ENCODE measurements at regions not wholly inside any gene's neighbourhood (a gene's known extent, or its start where the extent isn't known, plus 50 kb on each side); places are given as distances from the start of the nearest gene placed in this dataset.

GRCh38 chr14:59063259-59063658 lies 125.2 kb upstream of the DAAM1 start:
- no peaks in the 10 kb centered on the region for H3K27me3 ChIP-seq (ENCODE audit: insufficient read depth, poor library complexity, severe bottlenecking)
- no peaks in the 10 kb centered on the region for H3K36me3 ChIP-seq (ENCODE audit: low read depth)
- ATAC-seq (ENCODE audit: low read depth) (no peak), DNase-seq (ENCODE audit: low spot score) (no peak)
- no peaks in the 10 kb centered on the region for H3K4me1 ChIP-seq (ENCODE audit: insufficient read depth, poor library complexity, severe bottlenecking)
- peaks cover 8% of the 10 kb centered on the region for H3K9me3 ChIP-seq (ENCODE audit: severe bottlenecking)
- H3K27ac ChIP-seq (ENCODE audit: poor library complexity, severe bottlenecking), result no peak overlapping the region
- H3K4me3 ChIP-seq (ENCODE audit: severe bottlenecking), result no peak overlapping the region
- no peak for TF ChIP-seq CTCF (IDR thresholded peaks at IDR 0.05; ENCODE audit: poor library complexity, severe bottlenecking)

GRCh38 chr14:59067127-59067894 lies 121.2 kb upstream of the DAAM1 start:
- H3K4me3 ChIP-seq (ENCODE audit: severe bottlenecking), result no peak overlapping the region
- DNase-seq (ENCODE audit: low spot score) (no peak), ATAC-seq (ENCODE audit: low read depth) (peak; percentile 45; the same call in 1 of the 3 replicates)
- H3K4me1 ChIP-seq (ENCODE audit: insufficient read depth, poor library complexity, severe bottlenecking), result no peaks in the 10 kb centered on the region
- no peak overlapping the region for H3K27ac ChIP-seq (ENCODE audit: poor library complexity, severe bottlenecking)
- H3K36me3 ChIP-seq (ENCODE audit: low read depth), result no peaks in the 10 kb centered on the region
- H3K27me3 ChIP-seq (ENCODE audit: insufficient read depth, poor library complexity, severe bottlenecking), result no peaks in the 10 kb centered on the region
- no peak for TF ChIP-seq CTCF (IDR thresholded peaks at IDR 0.05; ENCODE audit: poor library complexity, severe bottlenecking)
- peaks cover 8% of the 10 kb centered on the region for H3K9me3 ChIP-seq (ENCODE audit: severe bottlenecking)

- DNase-seq (ENCODE audit: low spot score), result no peak
- ATAC-seq (ENCODE audit: low read depth), result no peak
Measured at GRCh38 chr14:59069163-59069854, 119.2 kb upstream of the DAAM1 start.

DNA sequence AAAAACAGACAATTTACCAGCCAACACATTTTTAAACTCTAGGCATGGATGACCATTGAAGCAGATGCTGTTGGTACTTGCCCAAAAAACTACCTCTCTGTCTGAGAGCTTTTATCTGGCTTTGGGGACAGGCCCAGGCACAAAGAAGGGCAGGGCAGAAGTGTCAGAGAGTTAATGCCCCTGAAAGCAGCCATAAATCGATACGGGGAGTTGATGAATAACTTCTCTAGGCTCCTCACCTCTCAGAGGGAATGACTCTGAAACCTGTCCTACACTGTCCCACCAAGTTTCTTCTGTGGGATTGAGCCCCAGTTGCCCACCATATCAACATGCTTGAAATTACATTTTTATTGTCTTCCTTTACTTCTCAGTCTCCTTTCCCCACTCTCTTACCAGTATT lies 113.0 kb upstream of the DAAM1 start:
- no peak for ATAC-seq (ENCODE audit: low read depth)
- no peaks in the 10 kb centered on the region for H3K27me3 ChIP-seq (ENCODE audit: insufficient read depth, poor library complexity, severe bottlenecking)
- TF ChIP-seq CTCF (IDR thresholded peaks at IDR 0.05; ENCODE audit: poor library complexity, severe bottlenecking), result no peak
- DNase-seq (ENCODE audit: low spot score), result no peak
- peaks cover 2% of the 10 kb centered on the region for H3K9me3 ChIP-seq (ENCODE audit: severe bottlenecking)
- no peaks in the 10 kb centered on the region for H3K36me3 ChIP-seq (ENCODE audit: low read depth)
- no peak overlapping the region for H3K27ac ChIP-seq (ENCODE audit: poor library complexity, severe bottlenecking)
- no peak overlapping the region for H3K4me3 ChIP-seq (ENCODE audit: severe bottlenecking)
- H3K4me1 ChIP-seq (ENCODE audit: insufficient read depth, poor library complexity, severe bottlenecking), result no peaks in the 10 kb centered on the region

More at GRCh38 chr14:59069163-59069854, 119.2 kb upstream of the DAAM1 start:
- H3K36me3 ChIP-seq (ENCODE audit: low read depth), result no peaks in the 10 kb centered on the region
- TF ChIP-seq CTCF (IDR thresholded peaks at IDR 0.05; ENCODE audit: poor library complexity, severe bottlenecking), result no peak
- peaks cover 2% of the 10 kb centered on the region for H3K9me3 ChIP-seq (ENCODE audit: severe bottlenecking)
- no peaks in the 10 kb centered on the region for H3K27me3 ChIP-seq (ENCODE audit: insufficient read depth, poor library complexity, severe bottlenecking)
- H3K4me1 ChIP-seq (ENCODE audit: insufficient read depth, poor library complexity, severe bottlenecking), result no peaks in the 10 kb centered on the region
- H3K27ac ChIP-seq (ENCODE audit: poor library complexity, severe bottlenecking), result no peak overlapping the region
- H3K4me3 ChIP-seq (ENCODE audit: severe bottlenecking), result no peak overlapping the region

- peaks cover 10% of the 10 kb centered on the region for H3K4me1 ChIP-seq (ENCODE audit: insufficient read depth, poor library complexity, severe bottlenecking)
- no peaks in the 10 kb centered on the region for H3K27me3 ChIP-seq (ENCODE audit: insufficient read depth, poor library complexity, severe bottlenecking)
- ATAC-seq (ENCODE audit: low read depth) (no peak), DNase-seq (ENCODE audit: low spot score) (no peak)
- H3K9me3 ChIP-seq (ENCODE audit: severe bottlenecking), result no peaks in the 10 kb centered on the region
- no peak overlapping the region for H3K27ac ChIP-seq (ENCODE audit: poor library complexity, severe bottlenecking)
- H3K36me3 ChIP-seq (ENCODE audit: low read depth), result no peaks in the 10 kb centered on the region
- TF ChIP-seq CTCF (IDR thresholded peaks at IDR 0.05; ENCODE audit: poor library complexity, severe bottlenecking), result no peak
- H3K4me3 ChIP-seq (ENCODE audit: severe bottlenecking), result no peak overlapping the region
Measured at GRCh38 chr14:59081720-59082119, 106.7 kb upstream of the DAAM1 start.

Data from RWPE2 (cell line).